HEK293 (cell line): ENCODE measurements at regions not wholly inside any gene's neighbourhood (a gene's known extent, or its start where the extent isn't known, plus 50 kb on each side); places are given as distances from the start of the nearest gene placed in this dataset.

ENCODE experiments used
- CTCF ChIA-PET: fragments of 350-600 bp; formaldehyde crosslinking; extraction: SDS; loops from one replicate; lab custom pipeline; 2021; ENCODE audit warnings: antibody characterized with exemption; lab: Yijun Ruan, JAX
- POLR2A ChIA-PET: fragments of 300-600 bp; formaldehyde crosslinking; extraction: SDS; loops from one replicate; lab custom pipeline; 2020; ENCODE audit warnings: antibody characterized with exemption, inconsistent platforms; lab: Yijun Ruan, JAX
- H3K27ac ChIP-seq: fragments of 200-500 bp; sonication (Bioruptor generic); 2 replicates; pipeline ENCODE4 v1.5.1; 2014; ENCODE audit warnings: low read depth, low read length, control low read depth, inconsistent platforms; ENCODE audit errors: extremely low read depth
- H3K36me3 ChIP-seq, 2 experiments: fragments of 200-500 bp in 1 of 2; sonication (Bioruptor generic) in 1 of 2; 1 replicate in 1 of 2; 2 replicates in 1 of 2; pipeline ENCODE4 v1.5.1; 2014 to 2017; ENCODE audit warnings: inconsistent platforms in 2 of 2, low read length in 2 of 2; ENCODE audit not compliant: control insufficient read depth in 2 of 2, insufficient read depth in 1 of 2
- H3K4me1 ChIP-seq: fragments of 200-500 bp; sonication (Bioruptor generic); 2 replicates; pipeline ENCODE4 v1.5.1; 2014; ENCODE audit warnings: mild to moderate bottlenecking, low read length, inconsistent platforms; ENCODE audit not compliant: control insufficient read depth, insufficient read depth
- H3K4me3 ChIP-seq: 2 replicates; pipeline ENCODE4 v1.5.1; 2011; ENCODE audit warnings: low read depth, mild to moderate bottlenecking, control low read depth, low read length, moderate library complexity
- H3K9me3 ChIP-seq: fragments of 200-500 bp; sonication (Bioruptor generic); 2 replicates; pipeline ENCODE4 v1.5.1; 2014; ENCODE audit warnings: low read depth, low read length, inconsistent platforms; ENCODE audit not compliant: control insufficient read depth, insufficient read depth
- FEZF1 ChIP-seq: fragments of 450-650 bp; formaldehyde crosslinking; IDR thresholded peaks from 2 replicates; pipeline ENCODE4 v1.5.1; 2016; ENCODE audit warnings: missing biosample characterization, missing genetic modification characterization
- HOXC10 ChIP-seq: sonication (generic); formaldehyde crosslinking; IDR thresholded peaks from 2 replicates; pipeline ENCODE4 v1.8.1; 2023; ENCODE audit warnings: mild to moderate bottlenecking, missing genetic modification reagents
- SALL2 ChIP-seq: fragments of 450-650 bp; formaldehyde crosslinking; IDR thresholded peaks from 2 replicates; pipeline ENCODE4 v1.5.0; 2017; ENCODE audit warnings: missing biosample characterization, mild to moderate bottlenecking, missing genetic modification characterization, borderline replicate concordance
- SP7 ChIP-seq: fragments of 450-650 bp; formaldehyde crosslinking; IDR thresholded peaks from 2 replicates; pipeline ENCODE4 v1.5.1; 2016; ENCODE audit warnings: missing biosample characterization, missing genetic modification characterization
- ZBTB1 ChIP-seq: fragments of 450-650 bp; formaldehyde crosslinking; IDR thresholded peaks from 2 replicates; pipeline ENCODE4 v1.5.1; 2016; ENCODE audit warnings: missing biosample characterization, missing genetic modification characterization
- ZBTB26 ChIP-seq: fragments of 450-650 bp; formaldehyde crosslinking; optimal IDR thresholded peaks from 2 replicates; pipeline ENCODE3; 2016; ENCODE audit warnings: missing biosample characterization, mild to moderate bottlenecking, missing genetic modification characterization
- ZBTB6 ChIP-seq: fragments of 450-650 bp; formaldehyde crosslinking; IDR thresholded peaks from 2 replicates; pipeline ENCODE4 v1.5.1; 2017; ENCODE audit warnings: missing biosample characterization, missing genetic modification characterization
- ZFHX2 ChIP-seq: fragments of 450-650 bp; formaldehyde crosslinking; conservative IDR thresholded peaks from 2 replicates; pipeline ENCODE4 v1.5.1; 2016; ENCODE audit warnings: missing biosample characterization, missing genetic modification characterization
- ZIC2 ChIP-seq: fragments of 450-650 bp; formaldehyde crosslinking; IDR thresholded peaks from 2 replicates; pipeline ENCODE4 v1.5.1; 2016; ENCODE audit warnings: missing biosample characterization, missing genetic modification characterization
- ZNF169 ChIP-seq: fragments of 450-650 bp; formaldehyde crosslinking; IDR thresholded peaks from 2 replicates; pipeline ENCODE4 v1.5.1; 2016; ENCODE audit warnings: missing biosample characterization, missing genetic modification characterization
- ZNF354C ChIP-seq: fragments of 450-650 bp; formaldehyde crosslinking; IDR thresholded peaks from 2 replicates; pipeline ENCODE4 v1.5.1; 2016; ENCODE audit warnings: missing biosample characterization, missing genetic modification characterization, low read depth, borderline replicate concordance
- ZNF362 ChIP-seq: fragments of 450-650 bp; formaldehyde crosslinking; IDR thresholded peaks from 2 replicates; pipeline ENCODE4 v1.5.1; 2016; ENCODE audit warnings: missing biosample characterization, missing genetic modification characterization
- ZNF473 ChIP-seq: fragments of 450-650 bp; formaldehyde crosslinking; IDR thresholded peaks from 2 replicates; pipeline ENCODE4 v1.5.1; 2017; ENCODE audit warnings: missing biosample characterization, missing genetic modification characterization
- ZNF529 ChIP-seq: fragments of 450-650 bp; formaldehyde crosslinking; IDR thresholded peaks from 2 replicates; pipeline ENCODE4 v1.5.1; 2017; ENCODE audit warnings: missing genetic modification characterization, missing biosample characterization; ENCODE audit not compliant: insufficient replicate concordance
- ZNF544 ChIP-seq: fragments of 450-650 bp; formaldehyde crosslinking; IDR thresholded peaks from 2 replicates; pipeline ENCODE4 v1.5.0; 2017; ENCODE audit warnings: missing biosample characterization, missing genetic modification characterization
- ZNF571 ChIP-seq: fragments of 450-650 bp; formaldehyde crosslinking; IDR thresholded peaks from 2 replicates; pipeline ENCODE4 v1.5.0; 2017; ENCODE audit warnings: missing biosample characterization, missing genetic modification characterization
- ZNF654 ChIP-seq: fragments of 450-650 bp; formaldehyde crosslinking; IDR thresholded peaks from 2 replicates; pipeline ENCODE4 v1.5.1; 2016; ENCODE audit warnings: low read depth, missing biosample characterization, missing genetic modification characterization
- ZNF658 ChIP-seq: fragments of 450-650 bp; formaldehyde crosslinking; IDR thresholded peaks from 2 replicates; pipeline ENCODE4; 2016; ENCODE audit warnings: missing biosample characterization, missing genetic modification characterization
- ZNF670 ChIP-seq: fragments of 450-650 bp; formaldehyde crosslinking; IDR thresholded peaks from 2 replicates; pipeline ENCODE4 v1.5.1; 2016; ENCODE audit warnings: missing biosample characterization, missing genetic modification characterization, low read depth
- ZNF677 ChIP-seq: fragments of 450-650 bp; IDR thresholded peaks from 2 replicates; pipeline ENCODE4 v1.5.0; 2018; ENCODE audit warnings: missing biosample characterization, mild to moderate bottlenecking, missing genetic modification characterization, moderate library complexity
- ZNF76 ChIP-seq: fragments of 450-650 bp; formaldehyde crosslinking; IDR thresholded peaks from 2 replicates; pipeline ENCODE4; 2016; ENCODE audit warnings: low read depth, missing biosample characterization, missing genetic modification characterization, borderline replicate concordance
- ZNF777 ChIP-seq: fragments of 450-650 bp; formaldehyde crosslinking; IDR thresholded peaks from 2 replicates; pipeline ENCODE4 v1.5.1; 2017; ENCODE audit warnings: missing biosample characterization, missing genetic modification characterization, borderline replicate concordance
- ZSCAN4 ChIP-seq: fragments of 450-650 bp; formaldehyde crosslinking; IDR thresholded peaks from 2 replicates; pipeline ENCODE4 v1.5.1; 2017; ENCODE audit warnings: missing biosample characterization, missing genetic modification characterization
- ZXDB ChIP-seq: fragments of 450-650 bp; formaldehyde crosslinking; IDR thresholded peaks from 2 replicates; pipeline ENCODE4 v1.5.1; 2016; ENCODE audit warnings: missing biosample characterization, missing genetic modification characterization

GRCh38 chr2:126029316-126029715 is 626.6 kb upstream of the GYPC start:
- H3K4me3 ChIP-seq, result no peak overlapping the region
- H3K27ac ChIP-seq, result no peak overlapping the region
- ChIA-PET POLR2A (no interaction called here), CTCF (no interaction called here)
- TF ChIP-seq ZNF473 (tag by site-specific recombination) (no peak), ZXDB (tag by site-specific recombination) (no peak), SALL2 (tag by site-specific recombination) (no peak), FEZF1 (no peak), ZNF670 (tag by site-specific recombination) (no peak), ZNF362 (tag by site-specific recombination) (no peak), ZNF76 (tag by site-specific recombination) (no peak), ZBTB6 (tag by site-specific recombination) (no peak), ZNF571 (no peak), ZNF777 (tag by site-specific recombination) (no peak), ZNF354C (tag by site-specific recombination) (no peak), ZNF654 (tag by site-specific recombination) (no peak), ZNF677 (tag by site-specific recombination) (no peak), SP7 (no peak), ZIC2 (tag by site-specific recombination) (no peak)
- H3K4me1 ChIP-seq, result no peaks in the 10 kb centered on the region
- H3K36me3 ChIP-seq, result no peaks in the 10 kb centered on the region
- H3K9me3 ChIP-seq, result no peaks in the 10 kb centered on the region

- Histone ChIP-seq H3K36me3 (no peaks in the 10 kb centered on the region), H3K27ac (no peak overlapping the region), H3K4me3 (no peak overlapping the region), H3K9me3 (no peaks in the 10 kb centered on the region)
- POLR2A ChIA-PET, result no interaction called here
- TF ChIP-seq ZSCAN4 (tag by site-specific recombination) (no peak), HOXC10 (CRISPR knock-in tag) (no peak), ZBTB26 (tag by site-specific recombination) (no peak), ZNF658 (tag by site-specific recombination) (no peak), ZBTB1 (tag by site-specific recombination) (no peak), ZFHX2 (tag by site-specific recombination) (no peak), ZNF544 (tag by site-specific recombination) (no peak), ZNF777 (tag by site-specific recombination) (no peak), ZNF169 (no peak), ZNF529 (tag by site-specific recombination) (no peak)
- TF ChIP-seq, all 188 proteins: peak for 0
- no peaks in the 10 kb centered on the region for H3K4me1 ChIP-seq
- CTCF ChIA-PET, result no interaction called here
Measured at GRCh38 chr2:126038861-126039260, 617.1 kb upstream of the GYPC start.
